CD4-positive, alpha-beta T cell treated with Interleukin-1 beta for 1 hour (primary cell): ENCODE measurements at regions not wholly inside any gene's neighbourhood (a gene's known extent, or its start where the extent isn't known, plus 50 kb on each side); places are given as distances from the start of the nearest gene placed in this dataset.

Experiments used
- DNase-seq, 2 donors: peaks; one replicate each; pipeline ENCODE4 v3.0.0-alpha.2; 2020 to 2022

- DNase-seq: no peak
Observed at GRCh38 chr11:104830508-104830907, 67.8 kb downstream of the CASP12 start.

- no peak for DNase-seq
Observed at GRCh38 chr11:104830080-104830479, 68.2 kb downstream of the CASP12 start.

DNA sequence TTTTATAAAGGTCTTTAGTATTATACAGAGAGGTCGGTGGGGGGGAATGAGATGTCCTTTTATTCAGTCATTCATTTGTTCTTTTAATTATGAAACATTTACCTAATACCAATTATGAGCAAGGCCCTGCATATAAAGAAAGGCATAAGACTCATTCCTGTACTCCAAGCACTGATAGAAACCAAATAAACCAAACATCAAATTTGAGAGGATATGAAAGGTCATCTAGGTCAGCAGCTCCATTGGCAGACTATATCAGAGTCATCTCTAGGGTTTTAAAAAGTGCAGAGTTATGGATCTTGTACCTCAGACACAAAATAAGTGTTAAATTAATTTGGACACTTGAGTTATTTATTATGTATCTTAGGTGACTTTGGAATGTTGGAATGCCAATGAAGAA is 71.5 kb downstream of the CASP12 start:
- no peak for DNase-seq

DNA sequence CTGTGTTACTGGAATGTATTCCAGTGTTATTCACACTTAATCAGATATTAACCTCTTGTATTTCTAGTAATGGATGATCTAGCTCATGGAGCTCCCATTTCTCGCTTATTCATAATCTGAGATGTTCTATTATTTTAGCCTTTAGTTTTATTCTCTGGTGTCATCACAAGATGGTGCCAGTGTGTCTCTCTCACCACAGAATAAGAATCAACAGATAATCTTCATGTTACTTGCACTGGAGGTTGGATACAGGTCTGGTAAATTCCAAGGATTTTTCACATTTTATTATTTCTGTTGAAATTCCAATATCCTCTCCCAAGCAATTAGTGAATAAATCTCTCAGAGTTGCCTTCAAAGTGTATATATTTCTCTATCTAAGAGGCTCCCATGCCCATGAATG is 74.6 kb downstream of the CASP12 start:
- DNase-seq: peak in 1 of 2 donors; percentile 23

DNA sequence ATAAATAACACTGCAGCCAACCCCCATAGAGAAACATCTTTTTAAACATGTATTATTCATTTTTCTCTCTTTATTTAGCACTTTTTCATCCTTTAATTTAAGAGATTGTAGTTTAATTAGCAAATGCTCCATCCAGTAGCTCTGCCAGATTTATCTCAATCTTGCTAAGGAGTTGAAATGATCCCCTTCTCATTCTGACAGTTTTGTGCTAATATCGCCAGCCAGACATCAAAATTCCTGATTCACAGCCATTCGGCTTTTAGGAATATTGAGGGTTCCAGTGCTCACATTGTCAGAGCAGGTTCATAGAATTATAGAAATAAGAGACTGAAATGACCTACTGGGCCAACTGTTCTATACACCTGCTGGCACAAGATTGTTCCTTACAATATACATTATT is 77.8 kb downstream of the CASP12 start:
- DNase-seq: no peak

- no peak for DNase-seq
Observed at GRCh38 chr11:104819603-104820002, 78.7 kb downstream of the CASP12 start.

DNA sequence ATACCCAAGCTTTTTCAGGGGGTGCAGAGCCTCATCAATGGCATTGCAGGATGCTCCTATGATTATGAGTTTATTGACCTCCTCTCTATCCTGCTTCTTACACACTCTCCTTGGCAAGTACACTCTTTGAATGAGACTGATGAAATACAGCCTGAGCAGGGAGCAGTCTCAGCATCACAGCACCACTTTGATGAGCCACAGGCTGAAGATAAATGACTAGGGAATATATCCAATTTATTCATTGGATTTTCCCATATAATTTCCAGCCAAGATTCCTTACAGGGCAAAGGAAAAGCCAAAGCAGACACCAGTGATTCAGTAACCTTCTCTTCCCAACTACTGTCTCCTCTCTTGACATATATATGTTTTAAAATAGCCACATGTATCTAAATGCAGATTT is 79.2 kb downstream of the CASP12 start:
- no peak for DNase-seq

- no peak for DNase-seq
Observed at GRCh38 chr11:104817973-104818372, 80.3 kb downstream of the CASP12 start.

- DNase-seq: no peak
Observed at GRCh38 chr11:104813532-104813931, 84.7 kb downstream of the CASP12 start.

DNA sequence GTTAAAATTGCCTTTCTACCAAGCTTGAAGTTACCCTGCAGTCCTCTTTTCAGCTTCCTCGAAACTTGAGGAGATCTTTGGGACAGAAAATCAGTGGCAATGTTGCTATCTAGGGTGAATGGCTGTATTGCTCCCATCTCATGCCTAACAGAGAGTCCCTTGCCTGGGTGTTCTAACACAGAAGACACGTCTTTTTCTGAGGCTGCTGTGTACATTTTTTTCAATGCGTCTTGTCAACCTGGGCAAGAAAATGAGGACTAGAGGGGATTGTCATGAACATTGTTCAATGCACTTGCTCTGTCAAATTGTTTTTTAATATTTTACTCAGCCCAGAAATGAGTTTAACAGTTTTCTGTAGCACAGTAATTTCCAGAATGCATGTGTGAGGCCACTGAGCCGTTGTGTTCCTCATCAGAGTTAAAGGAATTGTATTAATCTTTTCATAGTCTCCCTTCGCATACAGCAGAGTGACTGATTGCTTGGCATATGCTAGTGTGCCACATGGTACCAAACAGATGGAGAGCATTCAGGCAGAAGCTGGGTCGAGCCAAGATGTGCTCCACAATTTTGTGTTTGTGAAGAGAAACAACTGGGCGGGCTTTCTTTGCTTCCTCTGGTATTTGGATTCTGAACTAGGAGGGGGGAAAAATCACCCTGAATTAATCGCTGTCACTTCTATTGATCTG is 86.0 kb downstream of the CASP12 start:
- DNase-seq: no peak

GRCh38 chr11:104803776-104804175 is 94.5 kb downstream of the CASP12 start:
- no peak for DNase-seq

- peak in 1 of 2 donors; percentile 15 for DNase-seq
Observed at GRCh38 chr11:104799251-104799650, 99.0 kb downstream of the CASP12 start.

- DNase-seq: peak in 1 of 2 donors; percentile 5
Observed at GRCh38 chr11:104798789-104799188, 99.5 kb downstream of the CASP12 start.

- no peak for DNase-seq
Observed at GRCh38 chr11:104796301-104796700, 102.0 kb downstream of the CASP12 start.

- DNase-seq: no peak
Observed at GRCh38 chr11:104795501-104796213, 102.6 kb downstream of the CASP12 start.

- no peak for DNase-seq
Observed at GRCh38 chr11:104792861-104793260, 105.4 kb downstream of the CASP12 start.

GRCh38 chr11:104791896-104792295 is 106.4 kb downstream of the CASP12 start:
- no peak for DNase-seq

GRCh38 chr11:104784684-104785460 is 113.4 kb downstream of the CASP12 start:
- no peak for DNase-seq

DNA sequence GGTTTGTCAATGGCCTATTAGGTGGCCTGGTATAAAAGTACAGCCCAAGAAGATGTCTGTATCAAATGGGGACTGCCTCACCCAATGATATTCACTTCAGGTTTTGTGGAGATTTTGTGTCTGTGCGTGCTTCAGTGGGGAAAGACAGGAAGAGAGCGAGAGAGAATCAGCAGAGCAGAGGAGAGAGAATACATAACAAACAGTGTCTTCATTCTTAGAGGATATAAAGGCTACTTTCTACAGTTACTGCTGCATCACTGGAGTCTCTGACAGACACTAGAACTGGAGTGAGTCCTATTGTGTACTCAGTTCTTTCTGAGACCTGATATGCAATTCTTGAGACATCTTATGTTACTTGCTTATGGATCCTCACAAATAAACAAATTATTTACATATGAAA is 115.0 kb downstream of the CASP12 start:
- no peak for DNase-seq

DNA sequence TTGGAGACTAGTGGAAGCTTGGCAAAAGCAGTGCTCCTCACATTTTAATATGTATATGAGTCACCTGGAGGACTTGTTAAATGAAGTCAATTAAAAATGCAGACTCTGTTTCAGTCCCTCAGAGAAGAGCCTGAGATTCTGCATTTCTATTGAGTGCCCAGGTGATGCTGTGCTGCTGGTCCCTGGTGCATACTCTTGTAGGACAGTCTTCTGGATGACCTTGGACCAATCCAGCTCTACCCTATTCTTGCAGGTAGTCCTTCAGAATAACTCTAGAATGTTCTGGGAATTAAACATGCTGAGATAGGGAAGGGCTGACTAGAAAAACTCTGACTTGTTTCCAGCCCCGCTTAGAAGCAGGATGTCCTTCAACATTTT is 115.9 kb downstream of the CASP12 start:
- DNase-seq: no peak

DNA sequence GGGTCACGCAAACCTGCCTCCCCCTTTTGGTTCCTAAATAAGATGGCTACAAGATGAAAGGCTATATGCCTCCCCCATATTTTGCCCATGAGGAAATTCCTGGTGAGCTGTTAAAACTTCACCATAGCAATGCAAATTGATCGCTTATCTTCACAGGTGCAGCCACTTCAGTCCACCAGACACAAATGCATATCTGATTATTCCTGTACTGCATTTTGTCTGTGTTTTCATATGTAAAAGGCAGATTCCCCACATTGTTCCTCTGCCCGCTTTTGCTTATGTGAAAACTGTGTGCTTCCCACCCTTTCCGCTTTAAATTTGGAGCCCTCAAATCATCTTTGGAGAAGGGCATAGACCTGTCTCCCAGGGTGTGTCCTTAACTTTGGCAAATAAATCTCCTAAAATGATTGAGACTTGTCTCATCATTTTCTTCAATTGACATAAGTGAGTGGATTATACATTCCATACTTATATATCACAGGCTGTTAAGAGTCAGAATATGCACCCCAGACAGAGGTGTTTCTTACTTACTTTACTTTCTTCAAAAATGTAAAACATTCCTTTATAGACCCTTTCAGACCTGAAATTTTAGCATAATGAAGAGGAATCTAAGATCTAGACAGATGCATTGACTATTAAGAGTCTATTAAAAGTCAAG is 116.4 kb downstream of the CASP12 start:
- DNase-seq: no peak

GRCh38 chr11:104781037-104781436 is 117.2 kb downstream of the CASP12 start:
- DNase-seq: no peak

DNA sequence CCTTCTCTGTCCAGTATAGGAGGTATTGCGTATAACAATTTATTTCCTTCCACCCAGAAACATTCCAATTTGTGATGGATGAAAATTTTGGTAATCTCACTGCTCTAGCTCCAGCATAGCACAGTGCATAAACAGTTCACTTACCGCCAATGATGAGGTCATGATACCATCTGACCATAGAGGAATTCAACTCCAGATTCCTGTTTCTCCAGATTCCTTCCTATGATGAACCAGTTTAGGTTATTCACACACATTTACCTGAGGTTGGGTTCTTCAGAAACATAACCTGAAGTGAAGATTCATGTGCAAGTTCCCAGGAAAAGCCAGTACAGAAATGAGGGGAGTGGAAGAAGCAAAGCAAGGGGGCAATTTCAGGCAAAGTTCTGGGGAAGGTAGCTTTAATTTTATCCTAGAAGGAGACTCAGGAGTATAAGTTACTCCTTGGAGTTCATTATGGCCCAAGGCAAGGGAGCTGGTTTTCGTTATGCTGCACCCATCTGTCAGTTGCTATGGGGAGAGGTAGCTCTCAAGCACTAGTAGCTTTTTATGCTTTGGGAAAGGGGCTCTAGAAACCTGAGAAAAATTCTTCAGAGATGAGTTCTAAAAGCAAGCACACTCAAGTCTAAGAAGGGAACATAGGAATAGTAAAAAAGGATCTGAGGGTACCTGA is 121.6 kb downstream of the CASP12 start:
- DNase-seq: no peak
